Keratinocyte (primary cell): ENCODE measurements at regions not wholly inside any gene's neighbourhood (a gene's known extent, or its start where the extent isn't known, plus 50 kb on each side); places are given as distances from the start of the nearest gene placed in this dataset.

Experiments
- DNase-seq: peaks from one replicate; pipeline ENCODE4 v3.0.0-alpha.2; 2011; ENCODE audit warnings: low read depth, missing footprints, low spot score
- FAIRE-seq: peaks from 2 replicates; lab custom pipeline; 2011; peaks lifted over from hg19 to GRCh38; lab: Jason Lieb, UNC
- H2AFZ ChIP-seq: 2 replicates; pipeline ENCODE4 v1.6.0; 2012; ENCODE audit warnings: low read length, control low read depth, inconsistent platforms; ENCODE audit not compliant: control insufficient read depth
- H3K27ac ChIP-seq: 2 replicates; pipeline ENCODE4 v1.5.1; 2011; ENCODE audit warnings: low read length; ENCODE audit not compliant: control insufficient read depth, insufficient read depth
- H3K27me3 ChIP-seq: 3 replicates; pipeline ENCODE4 v1.6.0; 2011; ENCODE audit warnings: low read length; ENCODE audit not compliant: control insufficient read depth, insufficient read depth; ENCODE audit errors: extremely low read depth
- H3K36me3 ChIP-seq, 2 experiments: 2 replicates in 1 of 2; 3 replicates in 1 of 2; pipeline ENCODE4 v1.5.1; 2011; ENCODE audit warnings: low read length in 2 of 2, mild to moderate bottlenecking in 1 of 2; ENCODE audit not compliant: control insufficient read depth in 2 of 2, insufficient read depth in 2 of 2; ENCODE audit errors: extremely low read depth in 1 of 2
- H3K4me1 ChIP-seq: 3 replicates; pipeline ENCODE4 v1.5.1; 2011; ENCODE audit warnings: low read length; ENCODE audit not compliant: control insufficient read depth, insufficient read depth; ENCODE audit errors: extremely low read depth
- H3K4me2 ChIP-seq: 3 replicates; pipeline ENCODE4 v1.6.0; 2011; ENCODE audit warnings: low read depth, low read length; ENCODE audit not compliant: control insufficient read depth, insufficient read depth; ENCODE audit errors: extremely low read depth
- H3K4me3 ChIP-seq, 3 experiments: fragments of 200-600 bp in 1 of 3; sonication (generic) in 1 of 3; 2 replicates in 2 of 3; 3 replicates in 1 of 3; pipeline ENCODE4 v1.5.1; 2011 to 2016; ENCODE audit warnings: low read length in 3 of 3, mild to moderate bottlenecking in 3 of 3, control low read depth in 2 of 3, inconsistent platforms in 1 of 3, low read depth in 1 of 3, mixed read lengths in 1 of 3, mixed run types in 1 of 3, moderate library complexity in 1 of 3; ENCODE audit not compliant: control insufficient read depth in 2 of 3, insufficient read depth in 2 of 3; ENCODE audit errors: extremely low read depth in 1 of 3
- H3K79me2 ChIP-seq: 2 replicates; pipeline ENCODE4 v1.6.0; 2012; ENCODE audit warnings: low read length; ENCODE audit not compliant: control insufficient read depth, insufficient read depth
- H3K9ac ChIP-seq: 3 replicates; pipeline ENCODE4 v1.6.0; 2011; ENCODE audit warnings: low read length; ENCODE audit not compliant: control insufficient read depth, insufficient read depth; ENCODE audit errors: extremely low read depth
- H3K9me1 ChIP-seq: 3 replicates; pipeline ENCODE4 v1.6.0; 2011; ENCODE audit warnings: low read length; ENCODE audit not compliant: control insufficient read depth, insufficient read depth; ENCODE audit errors: extremely low read depth
- H3K9me3 ChIP-seq: 2 replicates; pipeline ENCODE4 v1.5.1; 2012; ENCODE audit warnings: low read depth, low read length; ENCODE audit not compliant: control insufficient read depth
- H4K20me1 ChIP-seq: 3 replicates; pipeline ENCODE4 v1.6.0; 2011; ENCODE audit warnings: low read length; ENCODE audit not compliant: control insufficient read depth, insufficient read depth; ENCODE audit errors: extremely low read depth
- EZH2 ChIP-seq: IDR thresholded peaks from one replicate; pipeline ENCODE4 v1.6.1; 2012; ENCODE audit warnings: inconsistent platforms, mild to moderate bottlenecking, low read length, moderate library complexity
- dilution Hi-C: fragments of 300-500 bp; cut with MboI; formaldehyde crosslinking; loops from one replicate; pipeline ENCODE4 v1.7.0; 2020; ENCODE audit warnings: low sequenced_read_pairs; ENCODE audit not compliant: extremely low pct_ligation_motif_present
- TF ChIP-seq, protein P1 (sequence below), 3 experiments: IDR thresholded peaks in 1 of 3; conservative IDR thresholded peaks in 1 of 3; optimal IDR thresholded peaks in 1 of 3; 2 replicates in 2 of 3; 3 replicates in 1 of 3; pipeline versions ENCODE3 to v1.5.1; 2011; ENCODE audit warnings: low read length in 3 of 3, mild to moderate bottlenecking in 3 of 3, moderate library complexity in 2 of 3, control low read depth in 1 of 3, inconsistent platforms in 1 of 3; ENCODE audit not compliant: insufficient read depth in 2 of 3; ENCODE audit errors: extremely low read depth in 1 of 3

DNA sequence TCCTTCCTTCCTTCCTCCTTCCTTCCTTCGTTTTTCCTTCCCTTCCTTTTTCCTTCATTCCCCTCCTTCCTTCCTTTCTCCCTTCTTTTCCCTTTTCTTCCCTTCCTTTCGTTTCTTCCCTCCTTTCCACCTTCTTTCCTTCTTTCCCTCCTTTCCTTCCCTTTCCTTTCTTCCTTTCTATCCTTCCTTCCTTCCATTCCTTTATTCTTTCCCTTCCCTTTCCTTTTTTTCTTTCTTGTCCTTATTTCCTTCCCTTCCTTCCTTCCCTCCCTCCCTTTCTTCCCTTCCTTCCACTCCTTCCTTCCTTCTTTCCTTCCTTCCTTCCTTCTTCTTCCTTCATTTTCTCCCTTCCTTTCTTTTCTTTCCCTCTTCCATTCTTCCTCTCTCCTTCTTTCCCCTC is 394.6 kb downstream of the GABRB3 start:
- no peaks in the 10 kb centered on the region for H3K9me1 ChIP-seq
- no peaks in the 10 kb centered on the region for H3K27me3 ChIP-seq
- no peak overlapping the region for H2AFZ ChIP-seq
- no peak overlapping the region for H3K4me2 ChIP-seq
- dilution Hi-C loops = no loop called here
- FAIRE-seq = no peak
- no peak overlapping the region for H3K27ac ChIP-seq
- H3K79me2 ChIP-seq = no peaks in the 10 kb centered on the region
- DNase-seq = no peak
- no peaks in the 10 kb centered on the region for H3K36me3 ChIP-seq
- H3K9me3 ChIP-seq = peaks cover 12% of the 10 kb centered on the region
- no peaks in the 10 kb centered on the region for H3K4me1 ChIP-seq
- H3K4me3 ChIP-seq = no peak overlapping the region
- no peaks in the 10 kb centered on the region for H4K20me1 ChIP-seq
- H3K9ac ChIP-seq = no peak overlapping the region
- TF ChIP-seq, protein P1, sequence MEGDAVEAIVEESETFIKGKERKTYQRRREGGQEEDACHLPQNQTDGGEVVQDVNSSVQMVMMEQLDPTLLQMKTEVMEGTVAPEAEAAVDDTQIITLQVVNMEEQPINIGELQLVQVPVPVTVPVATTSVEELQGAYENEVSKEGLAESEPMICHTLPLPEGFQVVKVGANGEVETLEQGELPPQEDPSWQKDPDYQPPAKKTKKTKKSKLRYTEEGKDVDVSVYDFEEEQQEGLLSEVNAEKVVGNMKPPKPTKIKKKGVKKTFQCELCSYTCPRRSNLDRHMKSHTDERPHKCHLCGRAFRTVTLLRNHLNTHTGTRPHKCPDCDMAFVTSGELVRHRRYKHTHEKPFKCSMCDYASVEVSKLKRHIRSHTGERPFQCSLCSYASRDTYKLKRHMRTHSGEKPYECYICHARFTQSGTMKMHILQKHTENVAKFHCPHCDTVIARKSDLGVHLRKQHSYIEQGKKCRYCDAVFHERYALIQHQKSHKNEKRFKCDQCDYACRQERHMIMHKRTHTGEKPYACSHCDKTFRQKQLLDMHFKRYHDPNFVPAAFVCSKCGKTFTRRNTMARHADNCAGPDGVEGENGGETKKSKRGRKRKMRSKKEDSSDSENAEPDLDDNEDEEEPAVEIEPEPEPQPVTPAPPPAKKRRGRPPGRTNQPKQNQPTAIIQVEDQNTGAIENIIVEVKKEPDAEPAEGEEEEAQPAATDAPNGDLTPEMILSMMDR (optimal IDR thresholded peaks at IDR 0.05 in 1 of 3, IDR thresholded peaks at IDR 0.05 in 1 of 3, conservative IDR thresholded peaks at IDR 0.05 in 1 of 3; ENCODE audit: extremely low read depth in 1 of 3, insufficient read depth in 2 of 3, low read length in 3 of 3) = no peak
- TF ChIP-seq EZH2 = no peak

DNA sequence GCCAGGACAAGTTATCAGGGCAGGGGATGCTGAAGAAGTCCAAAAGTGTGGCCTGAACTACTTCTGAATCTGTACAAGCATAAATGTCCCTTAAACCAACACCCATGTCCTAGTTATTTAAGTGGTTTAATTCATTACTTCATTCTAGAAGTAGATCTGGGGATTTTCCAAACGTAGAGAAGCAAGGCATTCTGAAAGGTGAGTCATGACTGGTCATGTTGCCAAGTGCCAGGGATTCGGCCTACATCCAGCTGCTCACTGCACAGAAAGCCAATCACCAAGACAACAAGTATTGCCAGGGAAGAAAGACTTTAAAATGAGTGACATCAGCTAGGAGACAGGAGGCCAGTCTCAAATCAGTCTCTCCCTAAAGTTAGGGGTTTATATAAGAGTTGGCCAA is 396.6 kb downstream of the GABRB3 start:
- no peak overlapping the region for H3K27ac ChIP-seq
- H3K9me1 ChIP-seq = no peaks in the 10 kb centered on the region
- DNase-seq (no peak), FAIRE-seq (no peak)
- dilution Hi-C loops = no loop called here
- no peaks in the 10 kb centered on the region for H3K4me1 ChIP-seq
- H2AFZ ChIP-seq = no peak overlapping the region
- no peak for TF ChIP-seq EZH2
- TF ChIP-seq, protein P1 (optimal IDR thresholded peaks at IDR 0.05 in 1 of 3, IDR thresholded peaks at IDR 0.05 in 1 of 3, conservative IDR thresholded peaks at IDR 0.05 in 1 of 3; ENCODE audit: extremely low read depth in 1 of 3, insufficient read depth in 2 of 3, low read length in 3 of 3) = no peak
- no peaks in the 10 kb centered on the region for H3K79me2 ChIP-seq
- no peaks in the 10 kb centered on the region for H3K36me3 ChIP-seq
- no peaks in the 10 kb centered on the region for H4K20me1 ChIP-seq
- H3K27me3 ChIP-seq = no peaks in the 10 kb centered on the region
- H3K9me3 ChIP-seq = peaks cover 7% of the 10 kb centered on the region
- H3K4me3 ChIP-seq = no peak overlapping the region
- no peak overlapping the region for H3K9ac ChIP-seq
- H3K4me2 ChIP-seq = no peak overlapping the region
